Stomach (tissue), 8 donors: ENCODE measurements at regions not wholly inside any gene's neighbourhood (a gene's known extent, or its start where the extent isn't known, plus 50 kb on each side); places are given as distances from the start of the nearest gene placed in this dataset.

Experiments
- DNase-seq, 2 donors: peaks; one replicate each; pipeline versions ENCODE4 v3.0.0 to v3.0.0-alpha.2; 2013 to 2019
- H3K27ac ChIP-seq, 5 donors: fragments of 200-600 bp in 4 of 5; sonication (generic) in 4 of 5; one replicate each; pipeline ENCODE4 v1.5.1; 2013 to 2019; ENCODE audit warnings: mild to moderate bottlenecking in 1 of 5, moderate library complexity in 1 of 5
- H3K27me3 ChIP-seq, 3 donors: fragments of 200-600 bp; sonication (generic); one replicate each; pipeline ENCODE4 v1.5.1; 2017 to 2019; ENCODE audit warnings: mixed run types in 1 of 3
- H3K36me3 ChIP-seq, 4 donors: fragments of 200-600 bp; sonication (generic); 1 replicate in 3 of 4; 2 replicates in 1 of 4; pipeline ENCODE4 v1.5.1; 2016 to 2019
- H3K4me1 ChIP-seq, 4 donors: fragments of 200-600 bp; sonication (generic); one replicate each; pipeline ENCODE4 v1.5.1; 2016 to 2019
- H3K4me3 ChIP-seq, 4 donors: fragments of 200-600 bp; sonication (generic) in 3 of 4; one replicate each; pipeline ENCODE4 v1.5.1; 2016 to 2019; ENCODE audit warnings: mild to moderate bottlenecking in 1 of 4
- H3K9me3 ChIP-seq, 4 donors: fragments of 200-600 bp; sonication (generic); one replicate each; pipeline ENCODE4 v1.5.1; 2016 to 2019
- CTCF ChIP-seq, 7 experiments: fragments of 450-650 bp in 4 of 7; fragments of 200-600 bp in 3 of 7; sonication (generic) in 3 of 7; IDR thresholded peaks; one replicate each; pipeline ENCODE4 v1.5.1; 2016 to 2019; ENCODE audit warnings: antibody characterized with exemption in 7 of 7, control low read depth in 2 of 7, mild to moderate bottlenecking in 1 of 7
- EP300 ChIP-seq: sonication (generic); formaldehyde crosslinking; IDR thresholded peaks from one replicate; pipeline ENCODE4 v1.6.1; 2017; ENCODE audit warnings: antibody characterized with exemption
- POLR2A ChIP-seq, 4 donors: fragments of 450-650 bp; IDR thresholded peaks; one replicate each; pipeline ENCODE4 v1.6.1; 2016; ENCODE audit warnings: antibody characterized with exemption in 4 of 4, control low read depth in 2 of 4, mild to moderate bottlenecking in 1 of 4, moderate library complexity in 1 of 4
- POLR2AphosphoS5 ChIP-seq, 3 donors: sonication (generic); formaldehyde crosslinking; IDR thresholded peaks; one replicate each; pipeline ENCODE4 v1.6.1; 2016; ENCODE audit warnings: antibody characterized with exemption in 3 of 3
- WGBS, 5 donors: extraction: QIAGEN DNeasy Blood & Tissue Kit in 3 of 5; methylation state at CpG; one replicate each; pipeline versions ENCODE4 v1.1.5 to v1.1.7; 2013 to 2018; 5-methylcytosine and 5-hydroxymethylcytosine counted together
- intact Hi-C: fragments of 100-400 bp; cut with DNase I; formaldehyde crosslinking; loops from one replicate; pipeline ENCODE4 v1.15.1; 2023; ENCODE audit warnings: low total_unique reads
- donor health status: healthy with polysubstance abuse.
- donor health status: Bipolar disorder and iron deficiency.
- donor health status: healthy.

GRCh38 chr4:133068083-133068482 is 81.0 kb upstream of the PCDH10 start:
- intact Hi-C loops = no loop called here
- H3K9me3 ChIP-seq = peaks cover 5 to 37% (median 19%) of the 10 kb centered on the region in 4 donors
- no peaks in the 10 kb centered on the region for H3K27me3 ChIP-seq
- H3K4me1 ChIP-seq = no peaks in the 10 kb centered on the region
- H3K4me3 ChIP-seq = no peak overlapping the region
- H3K27ac ChIP-seq = no peak overlapping the region
- DNase-seq = no peak
- 44 to 70% (median 47%) methylated on average over 2 of the region's 2 CpGs for WGBS, 5 donors
- TF ChIP-seq EP300 = no peak
- no peak for TF ChIP-seq POLR2AphosphoS5 (IDR thresholded peaks at IDR 0.05)
- TF ChIP-seq POLR2A (IDR thresholded peaks at IDR 0.05) = no peak
- no peak for TF ChIP-seq CTCF (IDR thresholded peaks at IDR 0.05)
- no peaks in the 10 kb centered on the region for H3K36me3 ChIP-seq

GRCh38 chr4:133081246-133081645 is 67.8 kb upstream of the PCDH10 start:
- intact Hi-C loops = no loop called here
- Histone ChIP-seq H3K27ac (no peak overlapping the region), H3K9me3 (peaks cover 0 to 12% (median 8%) of the 10 kb centered on the region in 4 donors), H3K4me3 (no peak overlapping the region), H3K4me1 (no peaks in the 10 kb centered on the region), H3K36me3 (no peaks in the 10 kb centered on the region), H3K27me3 (no peaks in the 10 kb centered on the region)
- TF ChIP-seq POLR2AphosphoS5 (IDR thresholded peaks at IDR 0.05) (no peak), POLR2A (IDR thresholded peaks at IDR 0.05) (no peak), EP300 (no peak), CTCF (IDR thresholded peaks at IDR 0.05) (no peak)
- no peak for DNase-seq
- 42 to 65% (median 54%) methylated on average over 2 of the region's 2 CpGs for WGBS, 5 donors

GRCh38 chr4:133084421-133084820 is 64.7 kb upstream of the PCDH10 start:
- no peak for DNase-seq
- H3K36me3 ChIP-seq = no peaks in the 10 kb centered on the region
- 70 to 93% (median 76%) methylated on average over 1 of the region's 1 CpG for WGBS, 5 donors
- H3K9me3 ChIP-seq = no peaks in the 10 kb centered on the region
- no peak overlapping the region for H3K4me3 ChIP-seq
- no peaks in the 10 kb centered on the region for H3K4me1 ChIP-seq
- no peak overlapping the region for H3K27ac ChIP-seq
- no peaks in the 10 kb centered on the region for H3K27me3 ChIP-seq
- intact Hi-C loops = no loop called here
- TF ChIP-seq POLR2AphosphoS5 (IDR thresholded peaks at IDR 0.05) (no peak), CTCF (IDR thresholded peaks at IDR 0.05) (no peak), POLR2A (IDR thresholded peaks at IDR 0.05) (no peak), EP300 (no peak)

- Histone ChIP-seq H3K9me3 (peaks cover 0 to 3% (median 0%) of the 10 kb centered on the region in 4 donors), H3K4me3 (no peak overlapping the region), H3K36me3 (no peaks in the 10 kb centered on the region), H3K27ac (no peak overlapping the region), H3K27me3 (no peaks in the 10 kb centered on the region), H3K4me1 (no peaks in the 10 kb centered on the region)
- DNase-seq = no peak
- WGBS, 5 donors = 73 to 89% (median 82%) methylated on average over 2 of the region's 2 CpGs
- no peak for TF ChIP-seq EP300
- no peak for TF ChIP-seq POLR2AphosphoS5 (IDR thresholded peaks at IDR 0.05)
- TF ChIP-seq CTCF (IDR thresholded peaks at IDR 0.05) = no peak
- TF ChIP-seq POLR2A (IDR thresholded peaks at IDR 0.05) = no peak
- intact Hi-C loops = no loop called here
These were observed 53.5 kb upstream of the PCDH10 start for GRCh38 chr4:133095591-133095990.
